ENCODE measurements at regions not wholly inside any gene's neighbourhood (a gene's known extent, or its start where the extent isn't known, plus 50 kb on each side); places are given as distances from the start of the nearest gene placed in this dataset.

DNA sequence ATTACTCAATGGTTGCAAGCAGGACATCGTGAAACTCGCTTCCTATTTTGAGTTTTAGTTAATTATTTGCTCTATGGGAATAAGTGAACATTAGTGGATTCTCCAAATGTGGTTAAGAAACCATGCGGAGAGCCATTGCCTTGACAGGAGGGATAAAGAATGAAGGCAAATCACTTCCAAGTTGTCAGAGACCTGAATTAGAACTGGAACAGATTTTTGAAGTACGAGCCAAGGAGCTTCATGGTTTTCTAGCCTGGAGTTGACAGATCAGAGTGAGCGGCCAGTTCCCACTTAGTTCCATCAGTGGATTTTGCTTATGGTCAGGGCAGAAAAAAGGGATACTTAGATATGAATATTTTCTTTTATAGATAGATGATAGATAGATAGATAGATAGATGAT lies 171.4 kb upstream of the CDH10 start:
- WGBS, 2 donors, result 62 to 66% methylated on average over 5 of the region's 5 CpGs
- no peak for ATAC-seq
- no peak for DNase-seq
- Histone ChIP-seq H3K27ac (no peak overlapping the region), H3K9me3 (peaks cover 0 to 18% (median 0%) of the 10 kb centered on the region in 11 donors), H3K27me3 (no peaks in the 10 kb centered on the region), H3K36me3 (no peaks in the 10 kb centered on the region), H3K4me3 (no peak overlapping the region), H3K4me1 (no peaks in the 10 kb centered on the region)
- no peak for TF ChIP-seq CTCF (IDR thresholded peaks at IDR 0.05)
- intact Hi-C loops (cut with DNase I), result no loop called here

- H3K4me3 ChIP-seq, result no peak overlapping the region
- no peaks in the 10 kb centered on the region for H3K36me3 ChIP-seq
- DNase-seq (no peak), ATAC-seq (no peak)
- intact Hi-C loops (cut with DNase I), result no loop called here
- no peaks in the 10 kb centered on the region for H3K4me1 ChIP-seq
- H3K27ac ChIP-seq, result no peak overlapping the region
- no peak for TF ChIP-seq CTCF (IDR thresholded peaks at IDR 0.05)
- peaks cover 0 to 19% (median 0%) of the 10 kb centered on the region in 11 donors for H3K9me3 ChIP-seq
- H3K27me3 ChIP-seq, result no peaks in the 10 kb centered on the region
Measured at GRCh38 chr5:24805230-24805629, 160.5 kb upstream of the CDH10 start.

- no peaks in the 10 kb centered on the region for H3K4me1 ChIP-seq
- H3K27ac ChIP-seq, result no peak overlapping the region
- intact Hi-C loops (cut with DNase I), result no loop called here
- no peak for ATAC-seq
- peaks cover 0 to 13% (median 0%) of the 10 kb centered on the region in 11 donors for H3K9me3 ChIP-seq
- H3K36me3 ChIP-seq, result no peaks in the 10 kb centered on the region
- H3K4me3 ChIP-seq, result no peak overlapping the region
- no peak for DNase-seq
- H3K27me3 ChIP-seq, result no peaks in the 10 kb centered on the region
- no peak for TF ChIP-seq CTCF (IDR thresholded peaks at IDR 0.05)
- WGBS, 2 donors, result 82 to 83% methylated on average over 3 of the region's 3 CpGs
Measured at GRCh38 chr5:24804221-24804681, 159.5 kb upstream of the CDH10 start.

DNA sequence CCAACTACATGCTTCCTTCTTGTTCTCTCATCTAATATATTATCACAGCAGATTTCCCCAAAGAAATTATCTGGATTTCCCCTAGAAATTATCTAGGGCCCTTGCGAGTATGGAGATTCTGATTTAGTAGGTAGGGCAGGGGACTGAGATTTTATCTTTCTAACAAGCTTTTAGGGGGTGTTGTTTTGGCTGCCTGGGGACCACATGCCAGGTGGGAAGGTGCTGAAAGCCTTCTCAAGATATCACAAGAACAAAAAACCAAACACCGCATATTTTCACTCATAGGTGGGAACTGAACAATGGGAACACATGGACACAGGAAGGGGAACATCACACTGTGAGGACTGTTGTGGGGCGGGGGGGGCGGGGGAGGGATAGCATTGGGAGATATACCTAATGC lies 146.5 kb upstream of the CDH10 start:
- Histone ChIP-seq H3K27ac (no peak overlapping the region), H3K4me1 (no peaks in the 10 kb centered on the region), H3K27me3 (no peaks in the 10 kb centered on the region), H3K9me3 (peaks cover 0 to 4% (median 0%) of the 10 kb centered on the region in 11 donors), H3K36me3 (no peaks in the 10 kb centered on the region), H3K4me3 (no peak overlapping the region)
- TF ChIP-seq CTCF (IDR thresholded peaks at IDR 0.05), result no peak
- intact Hi-C loops (cut with DNase I), result no loop called here
- WGBS, 2 donors, result 61 to 63% methylated on average over 4 of the region's 4 CpGs
- ATAC-seq (no peak), DNase-seq (no peak)

All from heart right ventricle (tissue), 16 donors.